ENCODE measurements at regions not wholly inside any gene's neighbourhood (a gene's known extent, or its start where the extent isn't known, plus 50 kb on each side); places are given as distances from the start of the nearest gene placed in this dataset.

DNA sequence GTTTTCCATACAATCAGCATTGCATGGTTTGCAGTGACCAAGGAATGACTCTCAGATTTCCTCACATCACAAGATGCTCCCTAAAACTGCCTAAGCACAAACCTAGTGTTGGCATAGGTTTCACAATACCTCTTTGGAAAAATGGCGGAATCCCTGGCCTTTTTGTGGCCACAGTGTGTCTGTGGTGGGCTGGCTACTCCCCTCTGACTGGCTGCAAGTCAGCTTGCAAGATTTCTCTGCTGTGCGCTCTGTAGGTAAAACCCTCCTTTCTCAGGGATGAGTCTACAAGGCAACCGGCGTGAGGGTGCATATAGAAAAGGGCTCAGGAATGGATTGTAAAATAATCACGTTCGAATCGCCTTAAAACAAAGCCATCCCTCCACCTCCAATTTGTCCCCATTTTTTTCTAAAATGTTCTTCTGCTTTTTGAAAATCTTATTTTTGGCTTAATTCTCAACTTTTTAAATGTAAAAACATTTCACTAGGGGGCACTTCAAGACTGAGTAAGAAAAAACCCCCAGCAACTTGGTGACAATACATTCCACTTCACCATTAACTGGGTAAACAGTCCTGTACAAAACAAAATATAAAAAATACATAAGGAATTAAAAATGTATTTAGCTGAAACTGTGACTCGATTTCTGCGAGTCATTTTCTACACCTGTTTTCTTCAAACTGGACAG, 235.6 kb downstream of the STIM2 start:
- TF ChIP-seq, protein P1, sequence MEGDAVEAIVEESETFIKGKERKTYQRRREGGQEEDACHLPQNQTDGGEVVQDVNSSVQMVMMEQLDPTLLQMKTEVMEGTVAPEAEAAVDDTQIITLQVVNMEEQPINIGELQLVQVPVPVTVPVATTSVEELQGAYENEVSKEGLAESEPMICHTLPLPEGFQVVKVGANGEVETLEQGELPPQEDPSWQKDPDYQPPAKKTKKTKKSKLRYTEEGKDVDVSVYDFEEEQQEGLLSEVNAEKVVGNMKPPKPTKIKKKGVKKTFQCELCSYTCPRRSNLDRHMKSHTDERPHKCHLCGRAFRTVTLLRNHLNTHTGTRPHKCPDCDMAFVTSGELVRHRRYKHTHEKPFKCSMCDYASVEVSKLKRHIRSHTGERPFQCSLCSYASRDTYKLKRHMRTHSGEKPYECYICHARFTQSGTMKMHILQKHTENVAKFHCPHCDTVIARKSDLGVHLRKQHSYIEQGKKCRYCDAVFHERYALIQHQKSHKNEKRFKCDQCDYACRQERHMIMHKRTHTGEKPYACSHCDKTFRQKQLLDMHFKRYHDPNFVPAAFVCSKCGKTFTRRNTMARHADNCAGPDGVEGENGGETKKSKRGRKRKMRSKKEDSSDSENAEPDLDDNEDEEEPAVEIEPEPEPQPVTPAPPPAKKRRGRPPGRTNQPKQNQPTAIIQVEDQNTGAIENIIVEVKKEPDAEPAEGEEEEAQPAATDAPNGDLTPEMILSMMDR (IDR thresholded peaks at IDR 0.05; ENCODE audit: low read depth, low read length), result no peak
- no peak overlapping the region for H3K4me3 ChIP-seq (replicated peaks in 1 of 2; ENCODE audit: low read depth in 2 of 2, low read length in 2 of 2)
- no peak for DNase-seq (ENCODE audit: low read depth in 2 of 2)

DNA sequence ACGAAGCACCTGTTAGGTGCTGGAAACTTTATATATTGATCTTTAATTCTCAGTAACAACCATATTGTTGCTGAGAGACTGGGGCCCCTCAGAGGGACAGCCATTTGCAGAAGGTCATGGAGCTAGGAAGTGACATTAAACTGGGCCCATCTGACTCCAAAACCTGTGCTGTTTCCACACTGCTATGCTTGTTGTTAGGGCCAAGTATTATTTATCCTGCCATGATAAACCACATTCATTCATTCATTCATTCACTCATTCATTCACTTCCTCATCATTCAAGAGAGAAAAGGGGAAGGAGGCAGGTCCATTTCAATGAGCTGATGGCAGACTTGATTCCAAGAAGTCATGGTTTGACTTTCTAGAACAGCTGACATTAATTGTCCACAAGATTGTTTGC, 237.4 kb downstream of the STIM2 start:
- H3K4me3 ChIP-seq (replicated peaks in 1 of 2; ENCODE audit: low read depth in 2 of 2, low read length in 2 of 2), result no peak overlapping the region
- TF ChIP-seq, protein P1 (IDR thresholded peaks at IDR 0.05; ENCODE audit: low read depth, low read length), result no peak
- no peak for DNase-seq (ENCODE audit: low read depth in 2 of 2)

DNA sequence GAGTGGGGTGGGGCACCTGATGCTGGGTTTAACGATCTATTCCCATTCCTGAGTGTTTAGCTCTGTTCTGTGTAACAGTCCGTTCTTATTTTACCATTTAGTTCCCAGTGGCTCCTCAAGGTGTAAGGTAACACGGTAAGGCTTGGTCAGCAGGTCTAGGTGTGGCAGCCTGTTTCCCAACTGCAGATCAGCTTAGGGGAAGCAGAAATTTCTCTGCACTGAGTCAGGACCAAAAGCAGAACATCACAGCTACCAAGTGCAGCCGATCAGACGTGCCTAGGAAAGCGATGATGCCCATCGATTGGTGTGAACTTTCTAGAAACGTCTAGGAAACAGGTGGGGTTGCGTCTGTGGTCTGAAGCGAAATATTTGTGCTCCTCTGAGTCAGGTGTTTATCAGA, 240.1 kb downstream of the STIM2 start:
- no peak overlapping the region for H3K4me3 ChIP-seq (replicated peaks in 1 of 2; ENCODE audit: low read depth in 2 of 2, low read length in 2 of 2)
- DNase-seq (ENCODE audit: low read depth in 2 of 2), result no peak
- TF ChIP-seq, protein P1 (IDR thresholded peaks at IDR 0.05; ENCODE audit: low read depth, low read length), result no peak

DNA sequence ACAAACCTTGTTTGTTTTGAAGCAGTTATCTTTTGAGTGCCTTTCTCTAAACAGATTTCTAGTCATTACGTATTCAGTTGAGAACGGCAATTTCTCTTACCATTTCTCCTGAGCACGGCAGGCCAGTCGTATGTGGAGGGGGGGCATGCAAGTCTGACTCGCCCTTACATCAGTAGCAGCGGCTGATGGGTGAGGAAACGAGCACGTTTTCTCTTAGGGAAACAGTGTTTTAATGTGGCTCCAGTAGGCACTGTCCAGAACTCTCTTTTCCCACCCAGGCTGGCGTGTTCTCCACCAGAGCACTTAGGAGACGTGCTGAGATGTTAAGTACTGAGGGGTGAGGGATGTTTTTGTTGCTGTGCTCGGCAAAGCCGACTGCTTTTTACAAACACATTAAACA, 240.5 kb downstream of the STIM2 start:
- no peak overlapping the region for H3K4me3 ChIP-seq (replicated peaks in 1 of 2; ENCODE audit: low read depth in 2 of 2, low read length in 2 of 2)
- TF ChIP-seq, protein P1 (IDR thresholded peaks at IDR 0.05; ENCODE audit: low read depth, low read length), result no peak
- DNase-seq (ENCODE audit: low read depth in 2 of 2), result no peak

DNA sequence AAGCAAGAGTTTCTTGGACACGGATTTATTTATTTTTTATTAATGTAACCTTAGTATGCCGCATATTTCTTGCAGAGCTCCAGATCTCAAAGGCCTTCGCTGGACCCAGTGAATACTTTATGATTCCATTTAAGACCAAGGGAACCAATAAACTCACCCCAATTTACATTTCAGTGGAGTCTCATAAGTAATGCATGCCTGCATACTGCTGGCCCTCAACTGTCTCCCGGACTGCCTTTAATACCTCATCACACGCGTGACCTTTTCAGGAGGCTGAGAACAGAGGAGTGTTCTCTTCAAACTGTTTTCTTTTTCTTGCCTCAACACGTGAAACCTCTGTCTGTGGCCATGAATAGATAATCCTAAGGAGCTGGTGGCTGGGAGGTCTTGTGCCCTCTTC, 240.9 kb downstream of the STIM2 start:
- no peak overlapping the region for H3K4me3 ChIP-seq (replicated peaks in 1 of 2; ENCODE audit: low read depth in 2 of 2, low read length in 2 of 2)
- TF ChIP-seq, protein P1 (IDR thresholded peaks at IDR 0.05; ENCODE audit: low read depth, low read length), result no peak
- DNase-seq (ENCODE audit: low read depth in 2 of 2), result no peak

DNA sequence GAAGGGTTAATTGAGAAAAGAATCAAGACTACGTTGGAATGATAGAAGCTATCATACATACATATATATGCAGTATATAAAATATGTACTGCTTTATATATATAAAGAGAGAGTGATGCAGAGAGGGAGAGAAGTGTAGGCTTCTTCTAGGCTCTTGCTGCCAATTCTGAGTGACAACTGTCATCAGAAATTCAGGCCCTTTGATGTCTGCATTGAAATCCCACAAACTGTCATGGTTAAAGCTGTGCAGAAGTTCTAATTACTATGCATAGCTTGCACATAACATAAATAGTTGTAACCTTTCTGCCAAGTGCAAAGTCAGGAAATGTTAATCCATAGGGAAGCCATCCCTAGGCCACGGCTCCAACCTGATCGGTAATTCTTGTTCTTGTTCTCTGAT, 251.0 kb downstream of the STIM2 start:
- TF ChIP-seq, protein P1 (IDR thresholded peaks at IDR 0.05; ENCODE audit: low read depth, low read length), result no peak
- no peak overlapping the region for H3K4me3 ChIP-seq (replicated peaks in 1 of 2; ENCODE audit: low read depth in 2 of 2, low read length in 2 of 2)
- no peak for DNase-seq (ENCODE audit: low read depth in 2 of 2)

DNA sequence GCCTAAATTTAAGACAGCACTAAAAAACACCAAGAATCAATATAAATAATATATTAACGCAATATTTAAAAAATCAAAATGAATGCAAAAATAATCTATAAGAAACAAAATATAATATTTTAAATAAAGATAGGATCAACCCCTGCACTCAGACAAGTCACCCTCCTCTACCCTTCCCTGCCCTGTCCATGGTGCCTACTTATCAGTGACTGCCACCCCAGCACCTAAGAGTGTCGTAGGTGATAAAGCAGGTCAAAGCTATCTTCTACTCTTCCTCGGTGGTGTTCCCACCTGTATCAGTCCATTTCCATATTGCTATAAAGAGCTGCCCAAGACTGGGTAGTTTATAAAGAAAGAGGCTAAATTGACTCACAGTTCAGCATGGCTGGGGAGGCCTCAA, 251.9 kb downstream of the STIM2 start:
- TF ChIP-seq, protein P1 (IDR thresholded peaks at IDR 0.05; ENCODE audit: low read depth, low read length), result no peak
- H3K4me3 ChIP-seq (replicated peaks in 1 of 2; ENCODE audit: low read depth in 2 of 2, low read length in 2 of 2), result no peak overlapping the region
- DNase-seq (ENCODE audit: low read depth in 2 of 2), result no peak

Data from cardiac fibroblast (primary cell).